ENCODE measurements at regions not wholly inside any gene's neighbourhood (a gene's known extent, or its start where the extent isn't known, plus 50 kb on each side); places are given as distances from the start of the nearest gene placed in this dataset.

DNA sequence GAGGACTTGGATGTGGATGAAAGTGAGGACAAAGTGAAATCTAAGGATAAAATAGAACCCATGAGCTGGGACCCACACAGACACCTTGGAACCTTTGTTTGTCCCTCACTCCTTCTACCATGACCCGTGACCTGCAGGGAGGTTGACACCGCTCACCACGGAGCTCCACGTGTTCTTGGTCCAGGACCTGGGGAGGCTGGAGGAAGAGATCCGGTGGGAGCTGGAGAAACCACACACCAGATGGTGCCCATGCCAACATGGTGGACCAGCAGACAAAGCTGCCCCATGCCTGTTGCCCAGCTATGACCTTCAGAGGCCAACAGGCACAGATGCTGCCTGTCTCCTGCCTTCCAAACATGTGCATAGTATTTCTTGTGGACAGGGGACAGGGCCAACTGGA is 721.9 kb downstream of the PTPRU start:
- Histone ChIP-seq H3K4me3 (no peak overlapping the region), H3K9me3 (no peaks in the 10 kb centered on the region), H3K27me3 (ENCODE audit: low read depth) (no peaks in the 10 kb centered on the region), H3K36me3 (replicated peaks) (no peaks in the 10 kb centered on the region), H3K4me1 (no peaks in the 10 kb centered on the region)
- DNase-seq (ENCODE audit: low spot score in 2 of 2), result no peak
- in situ Hi-C loops (cut with MboI; ENCODE audit: low sequenced_read_pairs), result no loop called here

DNA sequence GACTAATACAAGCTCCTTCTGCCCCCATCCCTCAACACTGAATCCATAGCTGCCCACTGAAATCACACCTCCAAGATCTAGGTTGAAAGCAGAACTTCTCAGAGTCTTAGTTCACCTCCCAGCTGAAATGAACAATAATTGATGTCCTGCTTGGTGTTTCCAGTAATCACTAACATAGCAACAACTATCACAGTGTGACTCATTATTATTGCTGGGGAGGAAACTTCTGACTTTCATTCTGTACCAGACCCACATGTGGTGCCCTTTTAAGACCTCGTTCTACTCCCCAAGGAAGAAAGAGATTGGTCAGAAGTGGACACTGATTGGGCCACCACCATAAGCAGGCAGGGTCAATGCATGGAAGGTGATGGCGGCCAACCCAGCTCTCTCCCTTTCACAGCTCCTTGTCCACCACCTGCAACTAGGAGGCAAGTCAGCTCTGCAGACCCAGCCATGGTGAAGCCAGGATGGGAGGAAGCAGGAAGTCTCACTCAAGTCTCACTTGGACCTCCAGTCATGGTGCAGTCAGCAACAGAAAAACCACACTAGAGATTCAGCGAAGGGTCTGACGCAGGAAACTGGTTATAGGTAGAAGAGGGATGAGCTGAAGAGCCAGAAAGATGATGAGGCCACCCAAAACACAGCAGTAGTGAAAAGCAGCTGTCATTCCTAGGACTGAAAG is 720.2 kb downstream of the PTPRU start:
- H3K4me3 ChIP-seq, result no peak overlapping the region
- no peaks in the 10 kb centered on the region for H3K36me3 ChIP-seq (replicated peaks)
- H3K9me3 ChIP-seq, result no peaks in the 10 kb centered on the region
- no peak for DNase-seq (ENCODE audit: low spot score in 2 of 2)
- no peaks in the 10 kb centered on the region for H3K4me1 ChIP-seq
- in situ Hi-C loops (cut with MboI; ENCODE audit: low sequenced_read_pairs), result no loop called here
- H3K27me3 ChIP-seq (ENCODE audit: low read depth), result no peaks in the 10 kb centered on the region

DNA sequence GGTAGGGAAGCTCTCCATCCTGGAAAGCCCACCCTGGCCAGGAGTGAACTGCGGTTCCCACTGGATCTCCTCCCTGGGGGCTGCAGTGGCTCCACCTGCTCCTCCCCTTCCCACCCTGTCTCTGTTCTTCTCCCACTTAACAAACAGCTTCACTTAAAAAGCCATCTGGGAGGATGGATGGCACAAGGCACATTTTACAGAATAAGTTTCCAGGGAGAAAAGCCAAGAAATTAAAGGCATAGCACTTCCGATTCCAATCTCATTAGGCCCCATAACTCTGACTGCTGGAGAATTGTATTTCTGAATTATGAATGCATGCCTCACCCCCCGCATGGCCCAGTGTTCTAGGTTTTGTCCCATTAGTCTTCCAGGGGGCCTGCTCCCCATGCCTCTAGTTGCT is 718.3 kb downstream of the PTPRU start:
- Histone ChIP-seq H3K9me3 (no peaks in the 10 kb centered on the region), H3K27me3 (ENCODE audit: low read depth) (no peaks in the 10 kb centered on the region), H3K4me1 (no peaks in the 10 kb centered on the region), H3K36me3 (replicated peaks) (no peaks in the 10 kb centered on the region), H3K4me3 (no peak overlapping the region)
- in situ Hi-C loops (cut with MboI; ENCODE audit: low sequenced_read_pairs), result no loop called here
- no peak for DNase-seq (ENCODE audit: low spot score in 2 of 2)

DNA sequence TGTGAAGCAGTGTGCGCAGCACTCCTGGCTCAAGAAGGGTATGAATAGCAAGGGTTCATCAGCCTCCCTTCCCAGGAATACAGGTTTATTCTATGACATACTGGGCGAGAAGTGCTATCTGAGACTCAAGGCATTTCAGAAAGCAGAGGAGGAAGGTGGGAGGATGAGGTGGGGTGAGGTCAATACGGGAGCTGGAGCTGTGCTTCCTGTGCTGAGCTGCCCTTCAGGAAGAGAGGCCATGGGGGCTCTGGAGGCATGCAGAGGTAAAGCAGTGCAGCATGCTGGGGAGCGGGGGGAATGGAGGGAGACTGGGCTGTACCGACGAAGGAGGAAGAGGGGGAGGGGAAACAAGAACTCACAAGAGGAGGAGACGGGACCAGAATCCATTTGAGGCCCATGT is 717.6 kb downstream of the PTPRU start:
- H3K4me1 ChIP-seq, result no peaks in the 10 kb centered on the region
- no peaks in the 10 kb centered on the region for H3K9me3 ChIP-seq
- H3K27me3 ChIP-seq (ENCODE audit: low read depth), result no peaks in the 10 kb centered on the region
- in situ Hi-C loops (cut with MboI; ENCODE audit: low sequenced_read_pairs), result no loop called here
- DNase-seq (ENCODE audit: low spot score in 2 of 2), result no peak
- no peak overlapping the region for H3K4me3 ChIP-seq
- no peaks in the 10 kb centered on the region for H3K36me3 ChIP-seq (replicated peaks)

DNA sequence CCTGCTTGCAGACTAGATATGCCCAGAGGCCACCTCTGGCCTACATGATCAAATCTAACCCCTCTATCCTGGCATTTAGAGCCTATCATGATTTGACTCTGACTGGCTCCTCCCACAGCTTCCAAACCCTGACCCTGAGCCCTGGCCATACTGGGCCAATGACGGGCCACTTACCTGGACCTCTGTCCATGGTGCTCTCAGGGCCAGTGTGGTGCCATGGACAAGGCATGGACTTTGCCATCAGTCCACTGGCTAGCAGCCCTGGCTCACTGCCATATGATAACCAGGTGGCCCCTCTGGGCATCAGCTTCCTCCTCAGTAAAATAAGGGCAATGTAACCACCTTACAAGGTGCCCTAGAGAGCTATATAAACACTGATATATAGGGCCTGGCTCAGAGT is 713.4 kb downstream of the PTPRU start:
- Histone ChIP-seq H3K27me3 (ENCODE audit: low read depth) (no peaks in the 10 kb centered on the region), H3K4me3 (no peak overlapping the region), H3K36me3 (replicated peaks) (no peaks in the 10 kb centered on the region), H3K4me1 (no peaks in the 10 kb centered on the region), H3K9me3 (no peaks in the 10 kb centered on the region)
- in situ Hi-C loops (cut with MboI; ENCODE audit: low sequenced_read_pairs), result no loop called here
- no peak for DNase-seq (ENCODE audit: low spot score in 2 of 2)

DNA sequence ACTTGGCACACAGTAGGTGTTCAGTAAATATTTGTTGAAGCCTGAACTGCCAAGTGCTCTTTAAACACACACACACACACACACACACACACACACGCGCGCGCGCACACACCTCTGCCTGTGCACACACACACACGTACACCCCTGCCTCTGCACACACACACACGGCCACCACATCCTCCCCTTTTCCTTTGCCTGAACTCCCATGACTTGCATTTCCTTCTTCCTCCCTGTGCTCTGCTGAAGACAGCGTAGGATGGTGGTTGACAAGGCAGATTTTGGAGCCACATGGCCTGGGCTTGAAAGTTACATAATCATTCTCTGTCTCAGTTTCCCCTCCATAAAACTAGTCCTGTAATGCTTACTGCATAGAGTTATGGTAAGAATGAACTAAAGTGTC is 712.3 kb downstream of the PTPRU start:
- Histone ChIP-seq H3K4me3 (no peak overlapping the region), H3K9me3 (no peaks in the 10 kb centered on the region), H3K4me1 (no peaks in the 10 kb centered on the region), H3K36me3 (replicated peaks) (no peaks in the 10 kb centered on the region), H3K27me3 (ENCODE audit: low read depth) (no peaks in the 10 kb centered on the region)
- in situ Hi-C loops (cut with MboI; ENCODE audit: low sequenced_read_pairs), result no loop called here
- DNase-seq (ENCODE audit: low spot score in 2 of 2), result no peak

DNA sequence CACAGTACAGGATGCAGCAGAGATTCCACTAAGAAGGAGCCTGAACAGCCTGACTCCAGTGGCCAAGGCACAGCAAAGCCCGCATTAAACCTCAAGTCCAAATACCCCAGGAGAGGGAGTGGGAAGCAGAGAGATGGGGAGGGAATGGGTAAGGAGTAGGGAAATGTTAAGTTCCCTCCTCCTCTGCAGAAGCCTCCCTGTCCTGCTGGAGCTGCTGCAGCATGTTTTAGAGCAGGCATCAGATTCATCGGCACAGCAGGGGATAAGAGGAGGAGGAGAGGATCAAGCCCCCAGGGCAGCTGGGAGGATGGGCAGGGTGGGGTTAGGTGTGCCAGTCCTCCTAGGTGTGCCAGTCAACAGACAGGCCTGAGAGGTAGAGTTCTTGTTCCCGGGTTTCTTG is 709.7 kb downstream of the PTPRU start:
- in situ Hi-C loops (cut with MboI; ENCODE audit: low sequenced_read_pairs), result no loop called here
- Histone ChIP-seq H3K4me1 (no peaks in the 10 kb centered on the region), H3K36me3 (replicated peaks) (no peaks in the 10 kb centered on the region), H3K27me3 (ENCODE audit: low read depth) (no peaks in the 10 kb centered on the region), H3K9me3 (no peaks in the 10 kb centered on the region), H3K4me3 (no peak overlapping the region)
- DNase-seq (ENCODE audit: low spot score in 2 of 2), result no peak

DNA sequence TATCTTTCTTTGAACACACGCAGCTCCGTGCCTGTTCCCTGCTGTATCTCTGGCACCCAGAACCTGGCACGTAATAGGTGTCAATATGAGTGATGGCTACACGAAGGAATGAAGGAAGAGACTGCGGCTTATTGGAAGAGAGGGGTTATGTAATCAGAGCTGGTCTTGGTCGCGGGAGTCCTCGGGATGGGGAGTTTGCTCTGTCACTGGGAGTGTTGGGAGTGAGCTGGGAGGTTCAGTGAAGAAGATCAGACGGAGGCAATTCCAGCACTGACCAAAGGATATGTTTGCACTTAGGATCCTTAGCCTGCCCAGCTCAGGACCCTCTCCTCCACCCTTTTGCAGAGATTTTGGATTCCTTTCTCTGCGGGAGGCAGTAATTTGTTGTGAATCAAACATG is 709.1 kb downstream of the PTPRU start:
- Histone ChIP-seq H3K4me3 (no peak overlapping the region), H3K27me3 (ENCODE audit: low read depth) (no peaks in the 10 kb centered on the region), H3K9me3 (no peaks in the 10 kb centered on the region), H3K36me3 (replicated peaks) (no peaks in the 10 kb centered on the region), H3K4me1 (no peaks in the 10 kb centered on the region)
- in situ Hi-C loops (cut with MboI; ENCODE audit: low sequenced_read_pairs), result no loop called here
- DNase-seq (ENCODE audit: low spot score in 2 of 2), result no peak

DNA sequence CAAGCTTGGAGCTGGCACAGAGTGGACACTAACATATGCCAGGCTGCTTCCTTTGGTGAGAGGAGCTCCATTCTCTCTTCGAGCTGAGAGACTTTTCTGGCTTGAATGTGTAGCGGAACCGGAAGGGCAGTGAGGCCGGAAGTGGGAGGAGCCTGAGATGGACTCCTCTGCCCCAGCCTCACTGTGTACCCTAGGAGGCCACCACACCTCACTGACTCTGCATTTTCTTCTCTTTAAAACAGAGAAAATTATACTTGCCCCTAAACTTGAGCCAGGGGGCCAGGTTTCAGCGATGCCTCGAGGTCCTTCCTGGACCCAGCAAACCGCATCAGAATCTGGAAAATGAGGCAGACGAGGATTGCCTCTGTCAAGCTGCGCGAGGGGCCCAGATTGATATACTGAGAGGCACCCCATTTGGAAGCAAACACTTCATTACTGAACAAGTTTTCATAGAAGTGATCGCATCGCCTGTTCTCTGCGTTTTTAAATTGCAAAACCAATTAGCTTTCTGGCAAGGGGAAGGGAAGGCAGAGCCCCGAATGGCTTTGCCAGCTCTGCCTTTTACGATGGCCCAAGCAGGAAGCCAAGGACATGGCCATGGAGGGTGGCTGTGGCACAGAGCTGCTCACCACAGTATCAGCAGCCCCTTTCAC is 708.1 kb downstream of the PTPRU start:
- no peak for DNase-seq (ENCODE audit: low spot score in 2 of 2)
- no peak overlapping the region for H3K4me3 ChIP-seq

DNA sequence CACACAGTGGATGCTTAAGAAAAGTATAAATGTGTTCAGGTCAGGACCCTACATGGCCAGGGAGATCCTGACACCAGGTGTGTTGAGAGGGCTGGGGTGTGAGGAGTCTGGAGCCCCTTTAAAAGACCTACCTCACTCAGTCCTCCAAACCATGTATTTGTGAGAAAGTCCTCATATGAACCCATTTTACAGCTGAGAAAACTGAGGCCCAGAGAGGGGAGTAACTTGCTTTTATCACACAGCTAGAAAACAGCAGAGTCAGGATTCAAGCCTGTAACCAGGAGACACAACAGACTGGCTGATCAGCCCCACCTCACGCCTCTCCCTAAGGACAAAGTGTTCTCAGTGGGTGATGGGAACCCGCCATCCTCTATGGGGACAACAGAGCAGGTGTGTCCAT is 706.7 kb downstream of the PTPRU start:
- in situ Hi-C loops (cut with MboI; ENCODE audit: low sequenced_read_pairs), result no loop called here
- no peak for DNase-seq (ENCODE audit: low spot score in 2 of 2)
- Histone ChIP-seq H3K4me1 (no peaks in the 10 kb centered on the region), H3K27me3 (ENCODE audit: low read depth) (no peaks in the 10 kb centered on the region), H3K4me3 (no peak overlapping the region), H3K36me3 (replicated peaks) (no peaks in the 10 kb centered on the region), H3K9me3 (no peaks in the 10 kb centered on the region)

More for the DNA sequence above, 708.1 kb downstream of the PTPRU start:
- no peaks in the 10 kb centered on the region for H3K36me3 ChIP-seq (replicated peaks)
- H3K9me3 ChIP-seq, result no peaks in the 10 kb centered on the region
- no peaks in the 10 kb centered on the region for H3K27me3 ChIP-seq (ENCODE audit: low read depth)
- H3K4me1 ChIP-seq, result no peaks in the 10 kb centered on the region
- in situ Hi-C loops (cut with MboI; ENCODE audit: low sequenced_read_pairs), result no loop called here

DNA sequence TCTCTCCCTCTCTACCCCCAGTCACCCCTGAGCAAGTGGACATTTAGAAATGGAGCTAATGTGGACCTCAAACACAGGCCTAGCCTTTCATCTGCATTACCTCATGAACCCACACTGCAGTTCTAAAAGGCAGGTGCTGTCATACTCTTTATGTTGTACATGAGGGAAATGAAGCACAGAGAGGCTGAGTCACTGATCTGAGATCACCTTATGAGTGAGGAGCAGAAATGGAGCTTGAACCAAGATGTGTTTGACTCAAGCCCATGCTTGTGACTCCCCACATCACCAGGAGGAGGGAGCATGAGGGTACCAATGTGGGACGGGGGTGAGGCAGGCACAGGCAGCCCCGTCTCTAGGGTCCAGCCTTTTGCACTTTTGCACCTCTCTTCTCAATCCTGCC is 702.8 kb downstream of the PTPRU start:
- no peak overlapping the region for H3K4me3 ChIP-seq
- in situ Hi-C loops (cut with MboI; ENCODE audit: low sequenced_read_pairs), result no loop called here
- no peaks in the 10 kb centered on the region for H3K9me3 ChIP-seq
- H3K27me3 ChIP-seq (ENCODE audit: low read depth), result no peaks in the 10 kb centered on the region
- DNase-seq (ENCODE audit: low spot score in 2 of 2), result no peak
- no peaks in the 10 kb centered on the region for H3K4me1 ChIP-seq
- no peaks in the 10 kb centered on the region for H3K36me3 ChIP-seq (replicated peaks)

DNA sequence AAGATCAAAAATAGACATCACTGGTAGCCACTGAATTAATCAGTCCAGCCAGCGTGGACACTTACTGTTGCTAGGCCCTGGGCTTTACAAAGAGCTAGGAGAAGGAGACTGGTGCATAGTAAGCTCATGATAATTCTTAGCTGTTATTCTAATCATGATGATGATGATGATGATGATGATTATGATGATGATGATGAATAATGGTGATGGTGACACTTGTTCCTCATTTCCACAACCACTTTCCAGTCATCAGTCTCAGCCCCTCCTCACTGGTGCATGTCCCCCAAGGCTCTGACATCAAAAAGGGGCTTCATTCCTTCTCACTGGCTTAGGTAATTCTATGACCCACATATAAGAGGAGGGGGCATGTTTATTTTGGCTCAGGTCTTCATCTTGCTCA is 701.0 kb downstream of the PTPRU start:
- no peak overlapping the region for H3K4me3 ChIP-seq
- no peak for DNase-seq (ENCODE audit: low spot score in 2 of 2)
- no peaks in the 10 kb centered on the region for H3K36me3 ChIP-seq (replicated peaks)
- no peaks in the 10 kb centered on the region for H3K4me1 ChIP-seq
- in situ Hi-C loops (cut with MboI; ENCODE audit: low sequenced_read_pairs), result no loop called here
- H3K27me3 ChIP-seq (ENCODE audit: low read depth), result no peaks in the 10 kb centered on the region
- H3K9me3 ChIP-seq, result no peaks in the 10 kb centered on the region

DNA sequence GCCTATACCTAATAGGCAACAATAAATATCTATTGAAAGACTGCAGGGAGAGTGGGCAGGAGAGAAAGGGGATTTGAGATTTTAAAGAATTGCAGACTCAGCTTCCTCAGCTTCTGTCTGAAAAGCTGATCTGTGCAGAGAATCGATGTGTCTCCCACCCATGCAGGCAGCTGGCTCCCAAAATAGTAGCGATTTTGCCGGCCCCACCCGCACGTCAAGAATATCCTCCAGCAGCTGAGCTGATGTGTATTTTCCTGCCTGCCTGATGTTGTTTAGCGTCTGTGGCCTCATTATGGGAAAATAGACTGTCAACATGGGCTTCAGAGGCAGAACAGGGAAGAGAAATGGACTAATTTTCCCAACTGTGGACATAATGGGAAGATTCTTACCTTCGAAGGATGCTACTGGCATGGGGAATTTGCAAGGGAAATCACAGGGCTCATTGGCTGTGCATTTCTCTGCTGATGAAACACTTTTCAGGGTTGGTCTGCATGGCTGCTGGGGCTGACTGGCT is 699.8 kb downstream of the PTPRU start:
- in situ Hi-C loops (cut with MboI; ENCODE audit: low sequenced_read_pairs), result no loop called here
- Histone ChIP-seq H3K4me3 (no peak overlapping the region), H3K9me3 (no peaks in the 10 kb centered on the region), H3K4me1 (no peaks in the 10 kb centered on the region), H3K27me3 (ENCODE audit: low read depth) (no peaks in the 10 kb centered on the region), H3K36me3 (replicated peaks) (no peaks in the 10 kb centered on the region)
- no peak for DNase-seq (ENCODE audit: low spot score in 2 of 2)

DNA sequence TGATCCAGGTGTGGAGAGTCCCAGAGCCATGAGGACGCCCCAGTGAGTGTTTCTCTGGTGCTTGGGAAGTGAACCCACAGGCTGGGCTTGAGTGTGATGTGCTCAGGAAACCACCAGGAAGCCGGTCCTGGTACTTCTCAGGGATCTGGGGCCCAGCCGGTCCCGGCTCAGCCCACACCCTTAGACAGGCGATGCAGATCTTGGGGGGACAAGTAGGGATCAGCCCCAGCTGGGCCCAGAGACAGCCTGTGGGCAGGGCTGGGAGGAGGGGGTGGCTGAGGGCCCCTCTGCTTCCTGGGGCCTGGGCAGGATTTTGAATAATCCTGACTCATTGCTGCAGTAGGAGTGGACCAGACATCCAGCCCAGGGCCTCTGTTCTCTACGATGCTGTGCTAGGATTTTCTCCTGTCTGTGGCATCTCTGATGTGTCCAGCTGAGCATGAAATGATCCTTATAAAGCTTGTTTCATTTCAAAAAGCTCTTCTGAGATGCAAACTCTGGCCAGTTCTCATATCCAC is 698.0 kb downstream of the PTPRU start:
- Histone ChIP-seq H3K36me3 (replicated peaks) (no peaks in the 10 kb centered on the region), H3K4me1 (no peaks in the 10 kb centered on the region), H3K4me3 (no peak overlapping the region), H3K27me3 (ENCODE audit: low read depth) (no peaks in the 10 kb centered on the region), H3K9me3 (no peaks in the 10 kb centered on the region)
- in situ Hi-C loops (cut with MboI; ENCODE audit: low sequenced_read_pairs), result no loop called here
- no peak for DNase-seq (ENCODE audit: low spot score in 2 of 2)

Data from HAP-1 (cell line).